Keratinocyte (primary cell): ENCODE measurements at regions not wholly inside any gene's neighbourhood (a gene's known extent, or its start where the extent isn't known, plus 50 kb on each side); places are given as distances from the start of the nearest gene placed in this dataset.

Experiments
- DNase-seq: peaks from one replicate; pipeline ENCODE4 v3.0.0-alpha.2; 2011; ENCODE audit warnings: low read depth, missing footprints, low spot score
- FAIRE-seq: peaks from 2 replicates; lab custom pipeline; 2011; peaks lifted over from hg19 to GRCh38; lab: Jason Lieb, UNC
- H2AFZ ChIP-seq: 2 replicates; pipeline ENCODE4 v1.6.0; 2012; ENCODE audit warnings: low read length, control low read depth, inconsistent platforms; ENCODE audit not compliant: control insufficient read depth
- H3K27ac ChIP-seq: 2 replicates; pipeline ENCODE4 v1.5.1; 2011; ENCODE audit warnings: low read length; ENCODE audit not compliant: control insufficient read depth, insufficient read depth
- H3K27me3 ChIP-seq: 3 replicates; pipeline ENCODE4 v1.6.0; 2011; ENCODE audit warnings: low read length; ENCODE audit not compliant: control insufficient read depth, insufficient read depth; ENCODE audit errors: extremely low read depth
- H3K36me3 ChIP-seq, 2 experiments: 2 replicates in 1 of 2; 3 replicates in 1 of 2; pipeline ENCODE4 v1.5.1; 2011; ENCODE audit warnings: low read length in 2 of 2, mild to moderate bottlenecking in 1 of 2; ENCODE audit not compliant: control insufficient read depth in 2 of 2, insufficient read depth in 2 of 2; ENCODE audit errors: extremely low read depth in 1 of 2
- H3K4me1 ChIP-seq: 3 replicates; pipeline ENCODE4 v1.5.1; 2011; ENCODE audit warnings: low read length; ENCODE audit not compliant: control insufficient read depth, insufficient read depth; ENCODE audit errors: extremely low read depth
- H3K4me2 ChIP-seq: 3 replicates; pipeline ENCODE4 v1.6.0; 2011; ENCODE audit warnings: low read depth, low read length; ENCODE audit not compliant: control insufficient read depth, insufficient read depth; ENCODE audit errors: extremely low read depth
- H3K4me3 ChIP-seq, 3 experiments: fragments of 200-600 bp in 1 of 3; sonication (generic) in 1 of 3; 2 replicates in 2 of 3; 3 replicates in 1 of 3; pipeline ENCODE4 v1.5.1; 2011 to 2016; ENCODE audit warnings: low read length in 3 of 3, mild to moderate bottlenecking in 3 of 3, control low read depth in 2 of 3, inconsistent platforms in 1 of 3, low read depth in 1 of 3, mixed read lengths in 1 of 3, mixed run types in 1 of 3, moderate library complexity in 1 of 3; ENCODE audit not compliant: control insufficient read depth in 2 of 3, insufficient read depth in 2 of 3; ENCODE audit errors: extremely low read depth in 1 of 3
- H3K79me2 ChIP-seq: 2 replicates; pipeline ENCODE4 v1.6.0; 2012; ENCODE audit warnings: low read length; ENCODE audit not compliant: control insufficient read depth, insufficient read depth
- H3K9ac ChIP-seq: 3 replicates; pipeline ENCODE4 v1.6.0; 2011; ENCODE audit warnings: low read length; ENCODE audit not compliant: control insufficient read depth, insufficient read depth; ENCODE audit errors: extremely low read depth
- H3K9me1 ChIP-seq: 3 replicates; pipeline ENCODE4 v1.6.0; 2011; ENCODE audit warnings: low read length; ENCODE audit not compliant: control insufficient read depth, insufficient read depth; ENCODE audit errors: extremely low read depth
- H3K9me3 ChIP-seq: 2 replicates; pipeline ENCODE4 v1.5.1; 2012; ENCODE audit warnings: low read depth, low read length; ENCODE audit not compliant: control insufficient read depth
- H4K20me1 ChIP-seq: 3 replicates; pipeline ENCODE4 v1.6.0; 2011; ENCODE audit warnings: low read length; ENCODE audit not compliant: control insufficient read depth, insufficient read depth; ENCODE audit errors: extremely low read depth
- EZH2 ChIP-seq: IDR thresholded peaks from one replicate; pipeline ENCODE4 v1.6.1; 2012; ENCODE audit warnings: inconsistent platforms, mild to moderate bottlenecking, low read length, moderate library complexity
- dilution Hi-C: fragments of 300-500 bp; cut with MboI; formaldehyde crosslinking; loops from one replicate; pipeline ENCODE4 v1.7.0; 2020; ENCODE audit warnings: low sequenced_read_pairs; ENCODE audit not compliant: extremely low pct_ligation_motif_present
- TF ChIP-seq, protein P1 (sequence below), 3 experiments: IDR thresholded peaks in 1 of 3; conservative IDR thresholded peaks in 1 of 3; optimal IDR thresholded peaks in 1 of 3; 2 replicates in 2 of 3; 3 replicates in 1 of 3; pipeline versions ENCODE3 to v1.5.1; 2011; ENCODE audit warnings: low read length in 3 of 3, mild to moderate bottlenecking in 3 of 3, moderate library complexity in 2 of 3, control low read depth in 1 of 3, inconsistent platforms in 1 of 3; ENCODE audit not compliant: insufficient read depth in 2 of 3; ENCODE audit errors: extremely low read depth in 1 of 3

DNA sequence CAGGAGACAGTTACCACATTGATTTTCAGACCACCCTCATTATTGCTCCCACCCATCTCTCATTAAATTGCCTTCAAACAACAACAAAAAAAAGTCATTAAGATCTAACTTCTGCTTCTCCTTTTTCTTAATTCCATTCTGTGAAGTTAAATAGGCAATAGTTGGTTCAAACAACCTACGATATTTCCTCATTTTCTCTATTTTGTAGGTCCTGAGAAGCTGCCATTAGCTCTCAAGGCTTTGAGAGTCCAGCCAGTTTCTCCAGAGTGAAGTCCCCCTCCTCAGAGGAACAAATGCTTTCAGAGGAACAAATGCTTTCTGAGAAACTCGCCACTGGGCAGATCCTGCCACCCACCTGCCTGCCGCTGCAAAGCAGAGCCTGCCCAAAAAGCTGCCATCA lies 125.6 kb downstream of the ETS2 start:
- FAIRE-seq (no peak), DNase-seq (no peak)
- Histone ChIP-seq H3K4me3 (no peak overlapping the region), H3K9ac (no peak overlapping the region), H2AFZ (no peak overlapping the region), H3K4me1 (peaks cover 2% of the 10 kb centered on the region), H3K36me3 (no peaks in the 10 kb centered on the region), H3K79me2 (no peaks in the 10 kb centered on the region), H3K27me3 (no peaks in the 10 kb centered on the region), H3K9me1 (no peaks in the 10 kb centered on the region), H3K9me3 (no peaks in the 10 kb centered on the region), H4K20me1 (no peaks in the 10 kb centered on the region), H3K27ac (no peak overlapping the region), H3K4me2 (no peak overlapping the region)
- TF ChIP-seq, protein P1, sequence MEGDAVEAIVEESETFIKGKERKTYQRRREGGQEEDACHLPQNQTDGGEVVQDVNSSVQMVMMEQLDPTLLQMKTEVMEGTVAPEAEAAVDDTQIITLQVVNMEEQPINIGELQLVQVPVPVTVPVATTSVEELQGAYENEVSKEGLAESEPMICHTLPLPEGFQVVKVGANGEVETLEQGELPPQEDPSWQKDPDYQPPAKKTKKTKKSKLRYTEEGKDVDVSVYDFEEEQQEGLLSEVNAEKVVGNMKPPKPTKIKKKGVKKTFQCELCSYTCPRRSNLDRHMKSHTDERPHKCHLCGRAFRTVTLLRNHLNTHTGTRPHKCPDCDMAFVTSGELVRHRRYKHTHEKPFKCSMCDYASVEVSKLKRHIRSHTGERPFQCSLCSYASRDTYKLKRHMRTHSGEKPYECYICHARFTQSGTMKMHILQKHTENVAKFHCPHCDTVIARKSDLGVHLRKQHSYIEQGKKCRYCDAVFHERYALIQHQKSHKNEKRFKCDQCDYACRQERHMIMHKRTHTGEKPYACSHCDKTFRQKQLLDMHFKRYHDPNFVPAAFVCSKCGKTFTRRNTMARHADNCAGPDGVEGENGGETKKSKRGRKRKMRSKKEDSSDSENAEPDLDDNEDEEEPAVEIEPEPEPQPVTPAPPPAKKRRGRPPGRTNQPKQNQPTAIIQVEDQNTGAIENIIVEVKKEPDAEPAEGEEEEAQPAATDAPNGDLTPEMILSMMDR (optimal IDR thresholded peaks at IDR 0.05 in 1 of 3, IDR thresholded peaks at IDR 0.05 in 1 of 3, conservative IDR thresholded peaks at IDR 0.05 in 1 of 3; ENCODE audit: extremely low read depth in 1 of 3, insufficient read depth in 2 of 3, low read length in 3 of 3): no peak
- dilution Hi-C loops: no loop called here

DNA sequence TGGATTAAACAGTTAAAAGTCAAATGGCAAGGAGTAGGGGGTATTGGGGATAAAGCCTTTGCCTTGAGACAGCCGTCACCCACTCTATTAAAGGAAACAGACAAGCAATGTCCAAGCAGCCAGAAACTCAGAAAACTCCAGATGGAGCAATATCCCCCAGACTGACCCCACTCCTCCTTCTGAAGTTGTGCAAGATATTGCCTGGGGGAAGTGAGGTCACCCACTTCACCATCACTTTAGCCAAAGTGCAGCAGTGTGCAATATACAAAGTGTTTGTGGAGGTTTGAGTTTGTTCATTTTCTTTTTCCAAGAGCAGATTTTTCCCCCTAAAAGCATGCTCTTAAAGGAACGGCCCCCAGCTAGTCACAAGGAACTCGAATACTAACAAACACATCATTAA lies 125.1 kb downstream of the ETS2 start:
- dilution Hi-C loops: no loop called here
- H3K9ac ChIP-seq: no peak overlapping the region
- H3K4me2 ChIP-seq: no peak overlapping the region
- H3K9me3 ChIP-seq: no peaks in the 10 kb centered on the region
- no peak overlapping the region for H3K27ac ChIP-seq
- no peaks in the 10 kb centered on the region for H3K9me1 ChIP-seq
- H3K4me1 ChIP-seq: peaks cover 7% of the 10 kb centered on the region
- no peak for TF ChIP-seq EZH2
- TF ChIP-seq, protein P1 (optimal IDR thresholded peaks at IDR 0.05 in 1 of 3, IDR thresholded peaks at IDR 0.05 in 1 of 3, conservative IDR thresholded peaks at IDR 0.05 in 1 of 3; ENCODE audit: extremely low read depth in 1 of 3, insufficient read depth in 2 of 3, low read length in 3 of 3): no peak
- no peaks in the 10 kb centered on the region for H4K20me1 ChIP-seq
- H2AFZ ChIP-seq: no peak overlapping the region
- no peak overlapping the region for H3K4me3 ChIP-seq
- H3K27me3 ChIP-seq: no peaks in the 10 kb centered on the region
- no peak for DNase-seq
- H3K79me2 ChIP-seq: no peaks in the 10 kb centered on the region
- no peak for FAIRE-seq
- no peaks in the 10 kb centered on the region for H3K36me3 ChIP-seq
